ENCODE measurements at regions not wholly inside any gene's neighbourhood (a gene's known extent, or its start where the extent isn't known, plus 50 kb on each side); places are given as distances from the start of the nearest gene placed in this dataset.

GRCh38 chr7:30232391-30232790 is 52.0 kb upstream of the ZNRF2 start:
- Histone ChIP-seq H3K27ac (no peak overlapping the region), H3K4me3 (no peak overlapping the region), H3K27me3 (no peaks in the 10 kb centered on the region), H3K36me3 (no peaks in the 10 kb centered on the region), H3K4me1 (no peaks in the 10 kb centered on the region), H3K9me3 (no peaks in the 10 kb centered on the region)
- no peak for DNase-seq
- no peak for TF ChIP-seq POLR2A (IDR thresholded peaks at IDR 0.05)
- TF ChIP-seq, protein P1, sequence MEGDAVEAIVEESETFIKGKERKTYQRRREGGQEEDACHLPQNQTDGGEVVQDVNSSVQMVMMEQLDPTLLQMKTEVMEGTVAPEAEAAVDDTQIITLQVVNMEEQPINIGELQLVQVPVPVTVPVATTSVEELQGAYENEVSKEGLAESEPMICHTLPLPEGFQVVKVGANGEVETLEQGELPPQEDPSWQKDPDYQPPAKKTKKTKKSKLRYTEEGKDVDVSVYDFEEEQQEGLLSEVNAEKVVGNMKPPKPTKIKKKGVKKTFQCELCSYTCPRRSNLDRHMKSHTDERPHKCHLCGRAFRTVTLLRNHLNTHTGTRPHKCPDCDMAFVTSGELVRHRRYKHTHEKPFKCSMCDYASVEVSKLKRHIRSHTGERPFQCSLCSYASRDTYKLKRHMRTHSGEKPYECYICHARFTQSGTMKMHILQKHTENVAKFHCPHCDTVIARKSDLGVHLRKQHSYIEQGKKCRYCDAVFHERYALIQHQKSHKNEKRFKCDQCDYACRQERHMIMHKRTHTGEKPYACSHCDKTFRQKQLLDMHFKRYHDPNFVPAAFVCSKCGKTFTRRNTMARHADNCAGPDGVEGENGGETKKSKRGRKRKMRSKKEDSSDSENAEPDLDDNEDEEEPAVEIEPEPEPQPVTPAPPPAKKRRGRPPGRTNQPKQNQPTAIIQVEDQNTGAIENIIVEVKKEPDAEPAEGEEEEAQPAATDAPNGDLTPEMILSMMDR (IDR thresholded peaks at IDR 0.05) = no peak
- intact Hi-C loops (cut with DNase I; ENCODE audit: low total_unique reads) = no loop called here

All from uterus (tissue), 3 donors.